ENCODE measurements at regions not wholly inside any gene's neighbourhood (a gene's known extent, or its start where the extent isn't known, plus 50 kb on each side); places are given as distances from the start of the nearest gene placed in this dataset.

DNA sequence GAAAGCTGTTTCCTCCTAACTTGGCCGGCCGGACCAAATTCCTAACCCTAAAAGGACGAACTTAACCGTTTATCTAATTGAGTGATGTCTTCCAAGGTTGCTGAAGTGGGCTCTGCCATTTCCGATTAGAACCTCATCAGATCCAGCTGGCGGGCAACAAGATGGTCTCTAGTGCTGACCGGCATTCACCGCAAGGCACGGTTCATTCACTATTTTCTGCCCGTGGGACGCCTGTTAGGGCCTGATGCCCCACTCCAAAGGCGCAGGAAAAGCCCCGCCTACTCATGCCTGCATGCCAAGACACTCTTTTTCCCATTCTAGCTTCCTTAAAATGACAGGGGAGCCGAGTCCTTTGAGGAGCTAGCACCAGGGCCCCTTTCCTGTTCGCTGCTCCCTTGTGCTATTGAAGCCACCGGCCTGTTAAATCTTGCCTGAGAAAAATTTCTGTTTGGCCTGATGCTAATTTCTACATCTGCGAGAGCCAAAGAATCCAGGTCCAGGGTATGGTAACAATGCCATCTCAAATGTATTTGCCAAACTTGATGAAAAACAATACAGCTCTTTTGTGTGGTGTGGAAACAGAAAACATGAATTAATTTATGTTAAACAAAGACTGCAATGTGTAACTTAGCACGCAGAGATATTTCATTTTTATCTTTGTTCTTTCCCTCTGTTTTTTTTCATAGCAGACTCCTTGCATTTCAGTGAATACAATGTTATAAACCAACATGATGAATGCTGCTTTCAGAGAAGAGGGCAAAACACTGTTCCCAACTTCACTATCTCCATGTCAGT is 1071.2 kb upstream of the USP15 start:
- H3K27me3 ChIP-seq (replicated peaks in 2 of 5; ENCODE audit: control insufficient read depth in 4 of 5, insufficient read depth in 5 of 5, low read length in 4 of 5) = no peaks in the 10 kb centered on the region
- no peak for DNase-seq
- WGBS (ENCODE audit: insufficient coverage) = 90% methylated on average over 18 of the region's 18 CpGs
- CTCF ChIA-PET = no interaction called here
- H3K36me3 ChIP-seq (ENCODE audit: control insufficient read depth in 4 of 4, insufficient read depth in 4 of 4, low read length in 3 of 4) = no peaks in the 10 kb centered on the region
- H3K27ac ChIP-seq (ENCODE audit: insufficient read depth in 1 of 2, low read depth in 1 of 2, low read length in 2 of 2, poor library complexity in 1 of 2, severe bottlenecking in 2 of 2) = no peak overlapping the region
- POLR2A ChIA-PET = no interaction called here
- H3K4me3 ChIP-seq (ENCODE audit: control insufficient read depth in 1 of 7, extremely low read depth in 1 of 7, insufficient read depth in 4 of 7, low read depth in 2 of 7, low read length in 6 of 7) = no peak overlapping the region
- no peaks in the 10 kb centered on the region for H3K4me1 ChIP-seq (ENCODE audit: control extremely low read depth in 1 of 4, control insufficient read depth in 4 of 4, insufficient read depth in 4 of 4, low read length in 3 of 4)
- no peaks in the 10 kb centered on the region for H3K9me3 ChIP-seq (ENCODE audit: control extremely low read depth in 1 of 5, control insufficient read depth in 4 of 5, insufficient read depth in 2 of 5, low read depth in 1 of 5, low read length in 4 of 5)

DNA sequence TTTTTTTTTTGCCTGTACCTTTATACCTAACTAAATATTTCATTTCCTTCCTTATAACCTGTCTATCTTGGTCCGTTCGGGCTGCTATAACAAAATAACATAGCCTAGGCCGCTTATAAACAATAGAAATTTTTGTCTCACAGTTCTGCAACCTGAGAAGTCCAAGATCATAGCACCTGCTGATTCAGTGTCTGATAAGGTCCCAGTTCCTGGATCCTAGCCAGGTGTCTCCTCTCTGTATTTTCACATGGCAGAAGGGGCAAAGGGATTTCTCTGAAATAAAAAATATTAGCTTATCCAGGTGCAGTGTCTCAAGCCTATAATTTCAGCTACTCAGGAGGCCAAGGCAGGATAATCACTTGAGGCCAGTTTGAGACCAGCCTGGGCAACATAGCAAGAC is 1046.6 kb upstream of the USP15 start:
- Histone ChIP-seq H3K36me3 (ENCODE audit: control insufficient read depth in 4 of 4, insufficient read depth in 4 of 4, low read length in 3 of 4) (no peaks in the 10 kb centered on the region), H3K9me3 (ENCODE audit: control extremely low read depth in 1 of 5, control insufficient read depth in 4 of 5, insufficient read depth in 2 of 5, low read depth in 1 of 5, low read length in 4 of 5) (no peaks in the 10 kb centered on the region), H3K4me3 (ENCODE audit: control insufficient read depth in 1 of 7, extremely low read depth in 1 of 7, insufficient read depth in 4 of 7, low read depth in 2 of 7, low read length in 6 of 7) (no peak overlapping the region), H3K4me1 (ENCODE audit: control extremely low read depth in 1 of 4, control insufficient read depth in 4 of 4, insufficient read depth in 4 of 4, low read length in 3 of 4) (no peaks in the 10 kb centered on the region), H3K27me3 (replicated peaks in 2 of 5; ENCODE audit: control insufficient read depth in 4 of 5, insufficient read depth in 5 of 5, low read length in 4 of 5) (no peaks in the 10 kb centered on the region), H3K27ac (ENCODE audit: insufficient read depth in 1 of 2, low read depth in 1 of 2, low read length in 2 of 2, poor library complexity in 1 of 2, severe bottlenecking in 2 of 2) (no peak overlapping the region)
- 100% methylated on average over 3 of the region's 3 CpGs for WGBS (ENCODE audit: insufficient coverage)
- ChIA-PET POLR2A (no interaction called here), CTCF (no interaction called here)
- no peak for DNase-seq

- POLR2A ChIA-PET = no interaction called here
- no peaks in the 10 kb centered on the region for H3K27me3 ChIP-seq (replicated peaks in 2 of 5; ENCODE audit: control insufficient read depth in 4 of 5, insufficient read depth in 5 of 5, low read length in 4 of 5)
- no peaks in the 10 kb centered on the region for H3K36me3 ChIP-seq (ENCODE audit: control insufficient read depth in 4 of 4, insufficient read depth in 4 of 4, low read length in 3 of 4)
- no peak overlapping the region for H3K4me3 ChIP-seq (ENCODE audit: control insufficient read depth in 1 of 7, extremely low read depth in 1 of 7, insufficient read depth in 4 of 7, low read depth in 2 of 7, low read length in 6 of 7)
- 94% methylated on average over 2 of the region's 4 CpGs for WGBS (ENCODE audit: insufficient coverage)
- H3K4me1 ChIP-seq (ENCODE audit: control extremely low read depth in 1 of 4, control insufficient read depth in 4 of 4, insufficient read depth in 4 of 4, low read length in 3 of 4) = no peaks in the 10 kb centered on the region
- no peak overlapping the region for H3K27ac ChIP-seq (ENCODE audit: insufficient read depth in 1 of 2, low read depth in 1 of 2, low read length in 2 of 2, poor library complexity in 1 of 2, severe bottlenecking in 2 of 2)
- CTCF ChIA-PET = no interaction called here
- no peaks in the 10 kb centered on the region for H3K9me3 ChIP-seq (ENCODE audit: control extremely low read depth in 1 of 5, control insufficient read depth in 4 of 5, insufficient read depth in 2 of 5, low read depth in 1 of 5, low read length in 4 of 5)
- DNase-seq = no peak
Observed at GRCh38 chr12:61220337-61220736, 1039.9 kb upstream of the USP15 start.

- H3K27ac ChIP-seq (ENCODE audit: insufficient read depth in 1 of 2, low read depth in 1 of 2, low read length in 2 of 2, poor library complexity in 1 of 2, severe bottlenecking in 2 of 2) = no peak overlapping the region
- H3K9me3 ChIP-seq (ENCODE audit: control extremely low read depth in 1 of 5, control insufficient read depth in 4 of 5, insufficient read depth in 2 of 5, low read depth in 1 of 5, low read length in 4 of 5) = no peaks in the 10 kb centered on the region
- POLR2A ChIA-PET = no interaction called here
- H3K27me3 ChIP-seq (replicated peaks in 2 of 5; ENCODE audit: control insufficient read depth in 4 of 5, insufficient read depth in 5 of 5, low read length in 4 of 5) = no peaks in the 10 kb centered on the region
- CTCF ChIA-PET = no interaction called here
- no peak for DNase-seq
- WGBS (ENCODE audit: insufficient coverage) = 100% methylated on average over 3 of the region's 5 CpGs
- no peak overlapping the region for H3K4me3 ChIP-seq (ENCODE audit: control insufficient read depth in 1 of 7, extremely low read depth in 1 of 7, insufficient read depth in 4 of 7, low read depth in 2 of 7, low read length in 6 of 7)
- no peaks in the 10 kb centered on the region for H3K36me3 ChIP-seq (ENCODE audit: control insufficient read depth in 4 of 4, insufficient read depth in 4 of 4, low read length in 3 of 4)
- no peaks in the 10 kb centered on the region for H3K4me1 ChIP-seq (ENCODE audit: control extremely low read depth in 1 of 4, control insufficient read depth in 4 of 4, insufficient read depth in 4 of 4, low read length in 3 of 4)
Observed at GRCh38 chr12:61232040-61232439, 1028.2 kb upstream of the USP15 start.

GRCh38 chr12:61250303-61250702 is 1009.9 kb upstream of the USP15 start:
- POLR2A ChIA-PET = no interaction called here
- Histone ChIP-seq H3K4me3 (ENCODE audit: control insufficient read depth in 1 of 7, extremely low read depth in 1 of 7, insufficient read depth in 4 of 7, low read depth in 2 of 7, low read length in 6 of 7) (no peak overlapping the region), H3K36me3 (ENCODE audit: control insufficient read depth in 4 of 4, insufficient read depth in 4 of 4, low read length in 3 of 4) (no peaks in the 10 kb centered on the region), H3K4me1 (ENCODE audit: control extremely low read depth in 1 of 4, control insufficient read depth in 4 of 4, insufficient read depth in 4 of 4, low read length in 3 of 4) (no peaks in the 10 kb centered on the region), H3K27ac (ENCODE audit: insufficient read depth in 1 of 2, low read depth in 1 of 2, low read length in 2 of 2, poor library complexity in 1 of 2, severe bottlenecking in 2 of 2) (no peak overlapping the region), H3K27me3 (replicated peaks in 2 of 5; ENCODE audit: control insufficient read depth in 4 of 5, insufficient read depth in 5 of 5, low read length in 4 of 5) (no peaks in the 10 kb centered on the region), H3K9me3 (ENCODE audit: control extremely low read depth in 1 of 5, control insufficient read depth in 4 of 5, insufficient read depth in 2 of 5, low read depth in 1 of 5, low read length in 4 of 5) (no peaks in the 10 kb centered on the region)
- CTCF ChIA-PET = no interaction called here
- no peak for DNase-seq
- 100% methylated on average over 2 of the region's 2 CpGs for WGBS (ENCODE audit: insufficient coverage)

- Histone ChIP-seq H3K27ac (ENCODE audit: insufficient read depth in 1 of 2, low read depth in 1 of 2, low read length in 2 of 2, poor library complexity in 1 of 2, severe bottlenecking in 2 of 2) (no peak overlapping the region), H3K4me3 (ENCODE audit: control insufficient read depth in 1 of 7, extremely low read depth in 1 of 7, insufficient read depth in 4 of 7, low read depth in 2 of 7, low read length in 6 of 7) (no peak overlapping the region), H3K9me3 (ENCODE audit: control extremely low read depth in 1 of 5, control insufficient read depth in 4 of 5, insufficient read depth in 2 of 5, low read depth in 1 of 5, low read length in 4 of 5) (no peaks in the 10 kb centered on the region), H3K27me3 (replicated peaks in 2 of 5; ENCODE audit: control insufficient read depth in 4 of 5, insufficient read depth in 5 of 5, low read length in 4 of 5) (no peaks in the 10 kb centered on the region), H3K36me3 (ENCODE audit: control insufficient read depth in 4 of 4, insufficient read depth in 4 of 4, low read length in 3 of 4) (no peaks in the 10 kb centered on the region), H3K4me1 (ENCODE audit: control extremely low read depth in 1 of 4, control insufficient read depth in 4 of 4, insufficient read depth in 4 of 4, low read length in 3 of 4) (no peaks in the 10 kb centered on the region)
- DNase-seq = no peak
- 87% methylated on average over 3 of the region's 3 CpGs for WGBS (ENCODE audit: insufficient coverage)
- CTCF ChIA-PET = no interaction called here
- POLR2A ChIA-PET = no interaction called here
Observed at GRCh38 chr12:61251076-61251475, 1009.1 kb upstream of the USP15 start.

- H3K4me3 ChIP-seq (ENCODE audit: control insufficient read depth in 1 of 7, extremely low read depth in 1 of 7, insufficient read depth in 4 of 7, low read depth in 2 of 7, low read length in 6 of 7) = no peak overlapping the region
- no peak for DNase-seq
- no peaks in the 10 kb centered on the region for H3K4me1 ChIP-seq (ENCODE audit: control extremely low read depth in 1 of 4, control insufficient read depth in 4 of 4, insufficient read depth in 4 of 4, low read length in 3 of 4)
- 83% methylated on average over 3 of the region's 3 CpGs for WGBS (ENCODE audit: insufficient coverage)
- ChIA-PET POLR2A (no interaction called here), CTCF (no interaction called here)
- H3K27ac ChIP-seq (ENCODE audit: insufficient read depth in 1 of 2, low read depth in 1 of 2, low read length in 2 of 2, poor library complexity in 1 of 2, severe bottlenecking in 2 of 2) = no peak overlapping the region
- H3K9me3 ChIP-seq (ENCODE audit: control extremely low read depth in 1 of 5, control insufficient read depth in 4 of 5, insufficient read depth in 2 of 5, low read depth in 1 of 5, low read length in 4 of 5) = no peaks in the 10 kb centered on the region
- H3K27me3 ChIP-seq (replicated peaks in 2 of 5; ENCODE audit: control insufficient read depth in 4 of 5, insufficient read depth in 5 of 5, low read length in 4 of 5) = no peaks in the 10 kb centered on the region
- no peaks in the 10 kb centered on the region for H3K36me3 ChIP-seq (ENCODE audit: control insufficient read depth in 4 of 4, insufficient read depth in 4 of 4, low read length in 3 of 4)
Observed at GRCh38 chr12:61254225-61254624, 1006.0 kb upstream of the USP15 start.

Data from common myeloid progenitor, CD34-positive (primary cell).